K562 (cell line): ENCODE measurements at regions not wholly inside any gene's neighbourhood (a gene's known extent, or its start where the extent isn't known, plus 50 kb on each side); places are given as distances from the start of the nearest gene placed in this dataset.
A peak's percentile ranks its signal among the peaks of the same experiment; 100 is the strongest.

Experiments
- CHD1 ChIP-seq: fragments of 200-600 bp; sonication (generic); IDR thresholded peaks from one replicate; pipeline ENCODE4 v1.6.1; 2012; ENCODE audit warnings: mild to moderate bottlenecking, moderate library complexity, low read length, inconsistent platforms
- MGA ChIP-seq: fragments of 450-650 bp; IDR thresholded peaks from 2 replicates; pipeline ENCODE4 v1.6.1; 2016; ENCODE audit warnings: mild to moderate bottlenecking, moderate library complexity
- MTA1 ChIP-seq: fragments of 450-650 bp; IDR thresholded peaks from 2 replicates; pipeline ENCODE4 v1.6.1; 2017; ENCODE audit warnings: borderline replicate concordance
- RFX7 ChIP-seq: fragments of 250-450 bp; sonication (Bioruptor Pico); IDR thresholded peaks from 2 replicates; pipeline ENCODE4 v1.5.1; 2021; ENCODE audit warnings: mild to moderate bottlenecking
- RREB1 ChIP-seq: fragments of 250-450 bp; sonication (Bioruptor Pico); IDR thresholded peaks from 2 replicates; pipeline ENCODE4 v1.4.0; 2020
- SMARCE1 ChIP-seq: fragments of 450-650 bp; IDR thresholded peaks from 2 replicates; pipeline ENCODE4 v1.7.1; 2016; ENCODE audit warnings: mild to moderate bottlenecking
- ZBTB1 ChIP-seq: sonication (generic); formaldehyde crosslinking; IDR thresholded peaks from 2 replicates; pipeline ENCODE4 v1.8.1; 2023; ENCODE audit warnings: missing genetic modification reagents, low read depth, mild to moderate bottlenecking, borderline replicate concordance
- ZBTB26 ChIP-seq: fragments of 450-650 bp; formaldehyde crosslinking; IDR thresholded peaks from 2 replicates; pipeline ENCODE4 v1.4.0; 2022; ENCODE audit warnings: missing genetic modification characterization
- ZFP30 ChIP-seq: fragments of 250-450 bp; sonication (Bioruptor Pico); IDR thresholded peaks from 2 replicates; pipeline ENCODE4 v1.8.0; 2022; ENCODE audit warnings: moderate library complexity, mild to moderate bottlenecking, inconsistent platforms, borderline replicate concordance

- TF ChIP-seq MGA (peak; percentile 74), SMARCE1 (no peak), ZFP30 (CRISPR knock-in tag) (no peak), MTA1 (no peak), ZBTB26 (no peak), CHD1 (no peak), RFX7 (no peak), RREB1 (no peak), ZBTB1 (CRISPR knock-in tag) (peak; percentile 53; the same call in 1 of the 2 replicates)
Measured at GRCh38 chr13:33542309-33543088, 256.9 kb upstream of the STARD13 start (continued).
